ENCODE measurements at regions not wholly inside any gene's neighbourhood (a gene's known extent, or its start where the extent isn't known, plus 50 kb on each side); places are given as distances from the start of the nearest gene placed in this dataset.

GRCh38 chr7:112843151-112843550 lies 53.0 kb upstream of the TMEM168 start:
- Histone ChIP-seq H4K91ac (replicated peaks; ENCODE audit: insufficient read length, low read length) (no peak overlapping the region), H2BK20ac (ENCODE audit: low read length) (no peak overlapping the region), H2BK120ac (replicated peaks; ENCODE audit: low read depth, low read length) (no peak overlapping the region), H2BK5ac (ENCODE audit: low read depth, low read length) (no peak overlapping the region), H3K79me2 (ENCODE audit: control insufficient read depth in 1 of 2, insufficient read depth in 2 of 2, low read length in 2 of 2) (peaks cover 0 to 21% of the 10 kb centered on the region in 2 experiments; a peak in 2 of 4 replicates), H3K56ac (replicated peaks; ENCODE audit: insufficient read length, low read depth, low read length) (no peak overlapping the region), H2BK15ac (ENCODE audit: low read length) (no peak overlapping the region), H3K27me3 (replicated peaks in 1 of 4; ENCODE audit: control insufficient read depth in 3 of 4, extremely low read depth in 1 of 4, insufficient read depth in 3 of 4, low read length in 3 of 4) (no peaks in the 10 kb centered on the region), H2BK12ac (ENCODE audit: low read depth, low read length) (no peak overlapping the region), H3K9ac (replicated peaks in 1 of 4; ENCODE audit: extremely low read depth in 1 of 4, low read depth in 3 of 4, low read length in 3 of 4) (no peak overlapping the region), H3K36me3 (ENCODE audit: control insufficient read depth in 2 of 4, insufficient read depth in 4 of 4, low read length in 3 of 4) (no peaks in the 10 kb centered on the region), H3K23ac (ENCODE audit: insufficient read length) (no peak overlapping the region), H3K27ac (ENCODE audit: low read depth, low read length) (no peak overlapping the region), H3K18ac (ENCODE audit: extremely low read depth, low read length) (no peak overlapping the region), H4K5ac (ENCODE audit: insufficient read length, low read depth, low read length) (no peak overlapping the region), H3K23me2 (ENCODE audit: low read depth, low read length) (no peaks in the 10 kb centered on the region), H3K4me3 (ENCODE audit: extremely low read depth in 1 of 4, insufficient read depth in 2 of 4, low read depth in 3 of 4, low read length in 4 of 4) (no peak overlapping the region), H3K14ac (ENCODE audit: insufficient read length) (no peak overlapping the region), H4K8ac (ENCODE audit: extremely low read depth, insufficient read depth, low read length) (no peak overlapping the region), H3K9me3 (ENCODE audit: insufficient read depth in 2 of 2, low read depth in 1 of 2, low read length in 1 of 2) (no peaks in the 10 kb centered on the region), H4K20me1 (replicated peaks in 1 of 2; ENCODE audit: control insufficient read depth in 1 of 2, insufficient read depth in 2 of 2, low read length in 2 of 2) (no peaks in the 10 kb centered on the region), H3K79me1 (ENCODE audit: low read depth, low read length) (no peaks in the 10 kb centered on the region), H2AFZ (ENCODE audit: low read length) (no peak overlapping the region), H3K4me1 (replicated peaks in 1 of 4; ENCODE audit: control insufficient read depth in 3 of 4, insufficient read depth in 4 of 4, low read length in 3 of 4) (no peaks in the 10 kb centered on the region), H3K4me2 (ENCODE audit: insufficient read depth in 1 of 2, low read depth in 2 of 2, low read length in 2 of 2) (no peak overlapping the region), H2AK5ac (ENCODE audit: low read depth, low read length) (no peak overlapping the region), H3K4ac (replicated peaks; ENCODE audit: insufficient read length, low read depth, low read length) (no peak overlapping the region)
- FAIRE-seq (no peak), DNase-seq (ENCODE audit: low read depth in 1 of 2, low spot score in 2 of 2) (no peak)
- TF ChIP-seq CREB1 (IDR thresholded peaks at IDR 0.05) (no peak), BCL11A (IDR thresholded peaks at IDR 0.05; ENCODE audit: low read depth in 2 of 2, low read length in 2 of 2) (no peak), TCF12 (IDR thresholded peaks at IDR 0.05; ENCODE audit: low read depth, low read length) (no peak), CTBP2 (IDR thresholded peaks at IDR 0.05; ENCODE audit: borderline replicate concordance, insufficient read depth, insufficient read length, low read length) (no peak), POU5F1 (IDR thresholded peaks at IDR 0.05; ENCODE audit: low read depth, low read length) (no peak), SP1 (IDR thresholded peaks at IDR 0.05; ENCODE audit: low read depth, low read length) (no peak), BRCA1 (IDR thresholded peaks at IDR 0.05; ENCODE audit: low read depth, low read length) (no peak), KDM1A (IDR thresholded peaks at IDR 0.05; ENCODE audit: borderline replicate concordance, low read length) (no peak), SUZ12 (IDR thresholded peaks at IDR 0.05; ENCODE audit: low read length) (no peak), CEBPB (IDR thresholded peaks at IDR 0.05; ENCODE audit: low read depth, low read length) (no peak), CBX8 (IDR thresholded peaks at IDR 0.05; ENCODE audit: borderline replicate concordance, low read depth, low read length) (no peak), KDM5A (IDR thresholded peaks at IDR 0.05; ENCODE audit: low read length) (no peak), FOSL1 (IDR thresholded peaks at IDR 0.05; ENCODE audit: insufficient read depth, low read depth, low read length) (no peak), NRF1 (IDR thresholded peaks at IDR 0.05; ENCODE audit: low read depth, low read length) (no peak), RFX5 (IDR thresholded peaks at IDR 0.05; ENCODE audit: borderline replicate concordance, low read depth, low read length) (no peak), MAX (IDR thresholded peaks at IDR 0.05) (no peak)
- ChIA-PET POLR2A (ENCODE audit: partially characterized antibody) (no interaction called here), CTCF (ENCODE audit: partially characterized antibody) (interaction anchor here (1.7 kb wide), 1 partner anchor 26 kb away, joined by 5 read pairs; no protein-coding TSS in a partner anchor)
- 91% methylated on average over 1 of the region's 1 CpG; no CpG with 5 or more reads in 1 of the 2 experiments for WGBS, 2 experiments (ENCODE audit: extremely low coverage in 1 of 2, insufficient coverage in 1 of 2, insufficient read length in 1 of 2, insufficient replicate concordance in 2 of 2, low coverage in 1 of 2, low lambda C conversion rate in 2 of 2, missing lambda C conversion rate in 1 of 2)
